ENCODE measurements at regions not wholly inside any gene's neighbourhood (a gene's known extent, or its start where the extent isn't known, plus 50 kb on each side); places are given as distances from the start of the nearest gene placed in this dataset.

DNA sequence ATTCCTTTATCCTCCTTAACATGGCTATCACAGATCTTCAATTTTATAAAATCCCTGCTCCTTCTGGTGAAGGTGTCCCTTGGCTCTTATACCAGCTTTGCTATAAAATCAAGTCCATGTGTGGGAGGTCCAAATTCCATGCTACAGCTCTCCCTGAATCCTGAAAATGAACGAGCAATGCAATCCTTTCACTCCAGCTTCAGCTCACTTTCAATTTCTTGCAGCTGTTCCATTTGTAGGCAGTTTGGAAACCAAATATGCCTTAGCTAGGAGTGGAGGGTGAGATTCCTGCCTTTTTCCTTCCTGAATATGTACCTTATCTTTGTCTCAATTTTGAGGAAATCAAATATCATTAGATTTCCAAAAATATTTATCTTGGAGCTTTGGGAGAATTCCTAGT lies 402.6 kb downstream of the TTLL7 start:
- in situ Hi-C loops (cut with MboI): no loop called here
- CTCF ChIA-PET: interaction anchor here (0.9 to 1.0 kb wide), 3 partner anchors 13 to 22 kb away, joined by 3 read pairs; no protein-coding TSS in a partner anchor
- TF ChIP-seq, protein P1, sequence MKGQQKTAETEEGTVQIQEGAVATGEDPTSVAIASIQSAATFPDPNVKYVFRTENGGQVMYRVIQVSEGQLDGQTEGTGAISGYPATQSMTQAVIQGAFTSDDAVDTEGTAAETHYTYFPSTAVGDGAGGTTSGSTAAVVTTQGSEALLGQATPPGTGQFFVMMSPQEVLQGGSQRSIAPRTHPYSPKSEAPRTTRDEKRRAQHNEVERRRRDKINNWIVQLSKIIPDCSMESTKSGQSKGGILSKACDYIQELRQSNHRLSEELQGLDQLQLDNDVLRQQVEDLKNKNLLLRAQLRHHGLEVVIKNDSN (IDR thresholded peaks at IDR 0.05; ENCODE audit: borderline replicate concordance, extremely low read length, insufficient read depth, low read depth, low read length): no peak
- TF ChIP-seq TBL1XR1 (IDR thresholded peaks at IDR 0.05; ENCODE audit: low read depth, low read length) (no peak), EZH2 (IDR thresholded peaks at IDR 0.05; ENCODE audit: borderline replicate concordance, control insufficient read depth, low read depth, low read length) (no peak), MXI1 (IDR thresholded peaks at IDR 0.05; ENCODE audit: low read depth, low read length) (no peak), NFXL1 (IDR thresholded peaks at IDR 0.05; ENCODE audit: borderline replicate concordance) (no peak), BHLHE40 (IDR thresholded peaks at IDR 0.05; ENCODE audit: borderline replicate concordance in 1 of 2, low read depth in 2 of 2, low read length in 1 of 2) (no peak), ATF7 (IDR thresholded peaks at IDR 0.05; ENCODE audit: low read depth) (no peak), SPI1 (IDR thresholded peaks at IDR 0.05; ENCODE audit: borderline replicate concordance, insufficient read depth, low read depth, low read length) (no peak), POLR2A (IDR thresholded peaks at IDR 0.05; ENCODE audit: low read depth, low read length) (no peak), POLR2AphosphoS5 (IDR thresholded peaks at IDR 0.05; ENCODE audit: low read length) (no peak), GABPA (IDR thresholded peaks at IDR 0.05; ENCODE audit: low read depth) (no peak)
- TF ChIP-seq, protein P2, sequence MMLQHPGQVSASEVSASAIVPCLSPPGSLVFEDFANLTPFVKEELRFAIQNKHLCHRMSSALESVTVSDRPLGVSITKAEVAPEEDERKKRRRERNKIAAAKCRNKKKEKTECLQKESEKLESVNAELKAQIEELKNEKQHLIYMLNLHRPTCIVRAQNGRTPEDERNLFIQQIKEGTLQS (IDR thresholded peaks at IDR 0.05; ENCODE audit: borderline replicate concordance, extremely low read depth, low read depth, low read length): no peak
- TF ChIP-seq, protein P3, sequence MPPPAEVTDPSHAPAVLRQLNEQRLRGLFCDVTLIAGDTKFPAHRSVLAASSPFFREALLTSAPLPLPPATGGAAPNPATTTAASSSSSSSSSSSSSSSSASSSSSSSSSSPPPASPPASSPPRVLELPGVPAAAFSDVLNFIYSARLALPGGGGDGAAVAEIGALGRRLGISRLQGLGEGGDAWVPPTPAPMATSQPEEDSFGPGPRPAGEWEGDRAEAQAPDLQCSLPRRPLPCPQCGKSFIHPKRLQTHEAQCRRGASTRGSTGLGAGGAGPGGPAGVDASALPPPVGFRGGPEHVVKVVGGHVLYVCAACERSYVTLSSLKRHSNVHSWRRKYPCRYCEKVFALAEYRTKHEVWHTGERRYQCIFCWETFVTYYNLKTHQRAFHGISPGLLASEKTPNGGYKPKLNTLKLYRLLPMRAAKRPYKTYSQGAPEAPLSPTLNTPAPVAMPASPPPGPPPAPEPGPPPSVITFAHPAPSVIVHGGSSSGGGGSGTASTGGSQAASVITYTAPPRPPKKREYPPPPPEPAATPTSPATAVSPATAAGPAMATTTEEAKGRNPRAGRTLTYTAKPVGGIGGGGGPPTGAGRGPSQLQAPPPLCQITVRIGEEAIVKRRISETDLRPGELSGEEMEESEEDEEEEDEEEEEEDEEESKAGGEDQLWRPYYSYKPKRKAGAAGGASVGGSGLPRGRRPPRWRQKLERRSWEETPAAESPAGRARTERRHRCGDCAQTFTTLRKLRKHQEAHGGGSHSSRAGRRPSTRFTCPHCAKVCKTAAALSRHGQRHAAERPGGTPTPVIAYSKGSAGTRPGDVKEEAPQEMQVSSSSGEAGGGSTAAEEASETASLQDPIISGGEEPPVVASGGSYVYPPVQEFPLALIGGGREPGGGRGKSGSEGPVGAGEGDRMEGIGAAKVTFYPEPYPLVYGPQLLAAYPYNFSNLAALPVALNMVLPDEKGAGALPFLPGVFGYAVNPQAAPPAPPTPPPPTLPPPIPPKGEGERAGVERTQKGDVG (CRISPR knock-in tag; IDR thresholded peaks at IDR 0.05): no peak
- TF ChIP-seq, protein P4, sequence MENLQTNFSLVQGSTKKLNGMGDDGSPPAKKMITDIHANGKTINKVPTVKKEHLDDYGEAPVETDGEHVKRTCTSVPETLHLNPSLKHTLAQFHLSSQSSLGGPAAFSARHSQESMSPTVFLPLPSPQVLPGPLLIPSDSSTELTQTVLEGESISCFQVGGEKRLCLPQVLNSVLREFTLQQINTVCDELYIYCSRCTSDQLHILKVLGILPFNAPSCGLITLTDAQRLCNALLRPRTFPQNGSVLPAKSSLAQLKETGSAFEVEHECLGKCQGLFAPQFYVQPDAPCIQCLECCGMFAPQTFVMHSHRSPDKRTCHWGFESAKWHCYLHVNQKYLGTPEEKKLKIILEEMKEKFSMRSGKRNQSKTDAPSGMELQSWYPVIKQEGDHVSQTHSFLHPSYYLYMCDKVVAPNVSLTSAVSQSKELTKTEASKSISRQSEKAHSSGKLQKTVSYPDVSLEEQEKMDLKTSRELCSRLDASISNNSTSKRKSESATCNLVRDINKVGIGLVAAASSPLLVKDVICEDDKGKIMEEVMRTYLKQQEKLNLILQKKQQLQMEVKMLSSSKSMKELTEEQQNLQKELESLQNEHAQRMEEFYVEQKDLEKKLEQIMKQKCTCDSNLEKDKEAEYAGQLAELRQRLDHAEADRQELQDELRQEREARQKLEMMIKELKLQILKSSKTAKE (IDR thresholded peaks at IDR 0.05; ENCODE audit: low read depth, poor library complexity, severe bottlenecking): no peak

More for the DNA sequence above, 402.6 kb downstream of the TTLL7 start:
- H3K4me1 ChIP-seq (ENCODE audit: control insufficient read depth, insufficient read depth, low read length): no peaks in the 10 kb centered on the region
- no peak overlapping the region for H3K4me2 ChIP-seq (ENCODE audit: control insufficient read depth, insufficient read depth)
- no peaks in the 10 kb centered on the region for H3K79me2 ChIP-seq (ENCODE audit: control insufficient read depth, insufficient read depth, low read length)
- no peak for DNase-seq (ENCODE audit: low read depth, low spot score)
- H4K20me1 ChIP-seq (ENCODE audit: control insufficient read depth, insufficient read depth): no peaks in the 10 kb centered on the region
- no peaks in the 10 kb centered on the region for H3K27me3 ChIP-seq (replicated peaks in 1 of 2; ENCODE audit: control insufficient read depth in 2 of 2, insufficient read depth in 2 of 2, low read length in 1 of 2)
- intact Hi-C loops (cut with micrococcal nuclease; ENCODE audit: unreplicated experiment): no loop called here
- FAIRE-seq: no peak
- SMC1A ChIA-PET (ENCODE audit: uncharacterized antibody, unreplicated experiment): interaction anchor here (1.2 kb wide), 3 partner anchors 21 to 878 kb away, joined by 3 read pairs; no protein-coding TSS in a partner anchor
- 11% methylated on average over 1 of the region's 1 CpG for WGBS (ENCODE audit: insufficient coverage, insufficient replicate concordance, low lambda C conversion rate, missing lambda C conversion rate)
- H3K36me3 ChIP-seq (ENCODE audit: control insufficient read depth in 2 of 2, insufficient read depth in 2 of 2, low read length in 1 of 2): no peaks in the 10 kb centered on the region
- no peaks in the 10 kb centered on the region; the same call in 2 of the 3 replicates for H3K9me3 ChIP-seq (replicated peaks; ENCODE audit: control insufficient read depth, insufficient read depth, low read length)
- H3K9ac ChIP-seq (ENCODE audit: control insufficient read depth, insufficient read depth, low read length): no peak overlapping the region
- no peak for ATAC-seq
- POLR2A ChIA-PET: no interaction called here
- H3K27ac ChIP-seq (ENCODE audit: control insufficient read depth, insufficient read depth): no peak overlapping the region
- H2AFZ ChIP-seq (ENCODE audit: control insufficient read depth, low read depth, low read length): no peak overlapping the region
- BruUV-seq (replicated peaks): no TSS peak
- RAD21 ChIA-PET (ENCODE audit: unreplicated experiment): no interaction called here
- no peak overlapping the region for H3K4me3 ChIP-seq
